NCI-H2029 treated with DMSO at 0.1 percent for 48 hours (cell line): ENCODE measurements at regions not wholly inside any gene's neighbourhood (a gene's known extent, or its start where the extent isn't known, plus 50 kb on each side); places are given as distances from the start of the nearest gene placed in this dataset.
A peak's percentile ranks its signal among the peaks of the same experiment; 100 is the strongest.
"Not testable (repeated sequence)": the region's sequence is repeated elsewhere in the genome, so short reads cannot be mapped to it uniquely, and the experiment has no call there.

ENCODE experiments used
- DNase-seq: peaks from one replicate; lab custom pipeline; 2025; lab: John Stamatoyannopoulos, UW

DNA sequence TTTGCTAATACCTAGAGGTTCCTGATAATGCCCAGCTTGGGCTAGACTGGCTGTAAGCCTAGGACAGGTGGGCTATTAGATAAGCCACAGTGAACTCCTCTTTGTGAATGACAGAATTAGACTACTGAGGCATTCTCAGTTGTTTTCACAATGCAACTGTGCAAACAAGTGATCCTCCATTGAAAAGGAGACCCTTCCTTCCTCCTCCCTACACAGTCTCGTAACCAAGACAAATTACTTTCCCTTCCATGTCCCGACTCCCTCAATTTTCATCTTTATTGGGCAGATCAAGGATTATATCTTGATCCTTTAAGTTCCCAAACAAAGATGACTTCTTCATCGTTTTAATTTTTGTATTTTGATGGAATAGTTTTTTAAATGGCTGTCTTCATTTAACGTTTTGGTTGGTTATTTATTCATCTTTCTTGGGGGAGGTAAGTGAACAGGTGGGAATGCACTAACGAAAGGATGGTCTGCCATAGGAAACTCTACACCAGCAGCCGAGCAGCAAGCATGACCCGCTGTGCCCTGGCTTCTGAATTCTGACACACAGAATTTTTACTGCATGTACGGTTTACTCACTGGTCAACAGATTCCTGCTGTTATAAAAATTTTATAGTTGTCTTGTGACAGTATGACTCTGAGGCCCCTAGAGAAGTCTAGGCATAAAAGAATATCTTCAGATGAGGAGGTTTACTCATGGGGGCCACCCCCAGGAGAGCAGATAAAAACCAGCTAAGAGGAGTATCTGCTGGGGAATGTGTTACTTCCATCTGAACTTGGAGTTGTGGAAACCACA is 137.5 kb upstream of the TUT7 start:
- no peak for DNase-seq

DNA sequence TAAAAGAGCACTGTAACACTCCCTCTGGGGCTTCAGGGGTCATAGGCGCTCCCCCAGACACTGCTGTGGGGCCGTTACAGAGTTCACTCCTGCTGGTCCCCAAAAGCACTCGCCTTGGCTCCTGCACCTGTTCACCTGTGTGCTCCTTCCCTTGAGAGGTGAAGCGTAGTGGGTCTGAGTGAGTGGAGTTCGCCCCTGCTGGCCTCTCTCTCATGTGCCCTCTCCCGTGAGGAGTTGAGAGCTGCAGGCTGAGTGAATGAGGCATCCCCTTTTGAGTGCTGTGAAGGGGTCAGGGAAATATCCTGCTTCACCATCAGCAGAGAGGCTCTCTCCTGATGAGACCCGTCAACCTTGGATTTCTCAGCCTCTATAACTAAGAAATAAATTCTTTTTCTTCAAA is 134.6 kb upstream of the TUT7 start:
- DNase-seq: no peak

DNA sequence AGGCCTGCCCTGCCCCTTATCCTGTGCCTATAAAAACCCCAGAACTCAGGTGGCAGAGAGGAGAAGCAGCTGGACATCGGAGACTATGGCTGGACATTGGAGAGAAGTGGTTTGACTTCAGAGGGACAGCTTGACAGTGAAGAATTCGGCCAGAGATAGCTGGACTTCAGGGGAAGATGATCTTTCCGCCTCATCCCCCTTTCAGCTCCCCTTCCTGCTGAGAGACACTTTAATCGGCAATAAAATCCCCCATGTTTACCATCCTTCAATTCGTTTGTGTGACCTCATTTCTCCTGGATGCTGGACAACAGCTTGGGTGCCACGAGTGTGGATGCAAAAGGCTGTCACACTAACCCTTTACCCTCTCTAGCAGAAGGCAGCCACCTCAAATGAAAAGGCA is 134.1 kb upstream of the TUT7 start:
- DNase-seq: no peak

DNA sequence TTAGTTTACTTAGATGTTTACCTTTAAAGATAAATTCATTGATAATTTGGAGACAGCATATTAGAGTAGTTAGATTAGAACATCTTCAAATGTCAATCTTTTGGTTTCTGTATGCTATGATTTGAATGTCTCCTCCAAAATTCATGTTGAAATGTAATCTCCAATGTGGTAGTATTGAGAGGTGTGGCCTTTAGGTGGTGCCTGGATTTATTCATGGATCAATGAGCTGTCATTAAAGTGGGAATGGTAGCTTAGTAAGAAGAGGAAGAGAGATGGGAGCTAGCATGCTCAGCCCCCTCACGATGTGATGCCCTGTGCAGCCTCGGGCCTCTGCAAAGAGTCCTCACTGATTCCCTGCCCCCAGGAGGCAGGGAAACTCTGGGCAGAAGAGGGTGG is 133.6 kb upstream of the TUT7 start:
- no peak for DNase-seq

DNA sequence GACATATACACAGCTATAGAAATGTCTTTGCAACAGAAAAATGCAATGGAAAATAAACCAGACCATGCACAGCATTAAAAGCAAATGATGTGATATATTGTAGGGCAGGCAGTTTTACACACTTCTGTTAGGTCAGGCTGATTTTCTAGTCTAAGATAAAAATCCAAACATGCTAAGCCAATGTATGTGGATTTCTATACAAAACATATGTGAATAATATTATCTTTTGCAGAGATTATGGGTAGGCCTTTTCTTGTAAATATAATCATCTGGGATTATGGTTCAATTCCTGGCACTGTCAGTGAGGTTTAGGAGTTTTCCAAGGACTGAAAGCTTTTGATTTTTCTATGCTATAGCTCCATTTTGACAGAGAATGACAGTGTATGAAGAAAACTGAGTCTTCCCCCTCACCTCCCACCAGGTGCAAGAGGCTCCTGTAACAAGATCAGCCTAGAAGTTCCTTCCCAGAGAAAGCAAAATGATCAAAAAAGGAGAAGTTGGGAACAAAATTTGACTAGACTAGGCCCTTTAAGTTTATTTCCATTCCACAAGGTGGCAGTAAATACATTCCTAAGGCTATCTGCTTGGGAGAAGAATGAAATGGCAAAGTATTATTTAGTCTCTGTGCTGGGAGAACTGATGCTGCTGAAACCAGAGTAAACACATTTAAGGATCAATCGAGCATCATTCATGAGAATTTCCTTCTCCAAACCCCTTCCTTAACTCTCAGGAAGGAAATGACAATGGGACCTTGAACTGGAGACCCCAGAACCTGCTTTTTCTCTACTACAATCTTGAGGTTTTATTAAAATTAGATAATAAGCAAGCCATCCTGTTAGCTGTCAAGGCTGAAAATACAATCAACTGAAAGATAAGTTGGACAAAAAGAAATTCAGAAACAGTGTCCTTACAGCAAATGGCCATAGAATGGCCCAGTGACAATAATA is 133.0 kb upstream of the TUT7 start:
- DNase-seq: peak; percentile 9

DNA sequence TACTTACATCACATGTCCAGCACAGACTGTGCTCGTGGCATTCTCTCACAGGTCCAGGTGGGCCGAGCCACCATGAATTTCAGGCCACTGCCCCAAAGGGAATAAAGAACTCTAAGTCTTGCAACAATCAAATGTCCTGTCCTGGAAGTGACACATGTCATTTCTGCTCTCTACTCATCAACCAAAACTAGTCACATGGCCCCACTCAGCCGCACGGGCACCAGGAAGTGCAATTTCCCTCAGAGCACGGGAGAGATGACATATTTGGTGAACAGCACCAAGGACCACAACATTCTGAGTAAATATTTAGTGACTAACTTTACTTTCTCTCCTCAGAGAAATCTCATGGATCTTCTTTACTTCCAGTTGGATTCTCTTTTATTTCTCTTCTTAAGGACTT is 131.1 kb upstream of the TUT7 start:
- DNase-seq: no peak

DNA sequence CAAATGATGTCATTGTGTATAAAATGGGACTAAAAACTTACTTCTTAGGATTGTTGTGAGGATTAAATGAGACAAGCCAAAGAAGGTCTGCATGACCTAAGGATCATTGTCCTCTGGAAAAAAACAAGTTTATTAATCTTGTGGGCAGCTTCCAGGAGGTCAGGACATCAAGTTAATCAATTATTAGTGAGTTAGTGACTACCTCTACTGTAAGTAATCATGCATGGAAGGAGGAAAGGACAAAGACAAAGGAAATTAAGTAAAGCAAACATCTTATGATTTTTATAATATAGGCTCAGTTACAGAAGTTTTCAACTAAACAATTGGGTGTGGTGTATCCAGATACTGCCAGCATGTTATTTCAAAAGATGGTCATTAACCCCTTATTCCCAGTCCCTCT is 129.3 kb upstream of the TUT7 start:
- no peak for DNase-seq

DNA sequence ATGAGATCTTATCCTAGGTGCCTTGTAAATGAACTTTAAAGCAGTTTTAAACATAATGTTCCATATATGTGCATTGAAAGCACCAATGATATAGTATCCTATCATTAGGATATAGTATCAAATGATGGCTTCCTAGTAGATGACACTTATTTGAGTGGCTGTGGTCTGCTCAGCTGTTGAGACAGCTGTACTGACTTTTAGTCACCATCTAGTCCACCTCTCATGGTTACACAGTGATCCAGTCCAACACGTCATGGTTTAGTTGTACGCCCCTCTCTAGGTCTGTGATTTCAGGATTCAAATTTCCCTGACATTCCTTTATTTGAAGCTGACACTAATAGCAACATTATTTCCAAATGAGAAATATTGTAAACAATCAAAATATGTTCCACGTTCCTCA is 127.3 kb upstream of the TUT7 start:
- DNase-seq: no peak

DNA sequence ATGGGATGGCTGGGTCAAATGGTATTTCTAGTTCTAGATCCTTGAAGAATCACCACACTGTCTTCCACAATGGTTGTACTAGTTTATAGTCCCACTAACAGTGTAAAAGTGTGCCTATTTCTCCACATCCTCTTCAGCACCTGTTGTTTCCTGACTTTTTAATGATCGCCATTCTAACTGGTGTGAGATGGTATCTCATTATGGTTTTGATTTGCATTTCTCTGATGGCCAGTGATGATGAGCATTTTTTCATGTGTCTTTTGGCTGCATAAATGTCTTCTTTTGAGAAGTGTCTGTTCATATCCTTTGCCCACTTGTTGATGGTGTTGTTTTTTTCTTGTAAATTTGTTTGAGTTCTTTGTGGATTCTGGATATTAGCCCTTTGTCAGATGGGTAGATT is 121.0 kb upstream of the TUT7 start:
- not testable (repeated sequence) for DNase-seq

DNA sequence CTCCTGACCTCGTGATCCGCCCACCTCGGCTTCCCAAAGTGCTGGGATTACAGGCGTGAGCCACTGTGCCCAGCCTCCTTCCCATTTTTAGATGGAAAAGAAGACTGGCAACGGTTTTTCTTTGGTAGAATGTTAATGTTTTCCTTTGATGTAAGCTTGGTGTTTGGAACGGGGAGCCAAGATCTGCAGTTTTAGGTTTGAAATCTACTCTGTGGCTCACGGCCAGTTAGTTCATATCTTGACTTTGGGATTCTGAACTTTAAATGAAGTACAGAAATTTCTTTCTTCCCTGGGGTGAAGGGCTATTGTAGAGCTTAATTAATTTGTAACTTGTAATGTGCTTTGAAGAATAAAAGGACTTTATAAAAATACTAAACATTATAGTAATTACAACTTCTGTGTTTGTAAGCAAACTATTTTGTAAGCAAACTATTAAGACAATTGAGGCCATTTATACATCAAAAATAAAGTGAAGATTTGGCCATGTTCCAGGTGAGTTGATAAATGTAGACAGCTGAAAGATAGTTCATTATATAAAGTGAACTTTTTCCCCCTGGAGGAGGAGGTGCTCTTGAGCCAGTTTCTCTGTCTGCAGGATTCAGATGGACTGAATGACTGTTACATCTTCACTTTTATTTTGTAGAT is 117.1 kb upstream of the TUT7 start:
- DNase-seq: no peak

DNA sequence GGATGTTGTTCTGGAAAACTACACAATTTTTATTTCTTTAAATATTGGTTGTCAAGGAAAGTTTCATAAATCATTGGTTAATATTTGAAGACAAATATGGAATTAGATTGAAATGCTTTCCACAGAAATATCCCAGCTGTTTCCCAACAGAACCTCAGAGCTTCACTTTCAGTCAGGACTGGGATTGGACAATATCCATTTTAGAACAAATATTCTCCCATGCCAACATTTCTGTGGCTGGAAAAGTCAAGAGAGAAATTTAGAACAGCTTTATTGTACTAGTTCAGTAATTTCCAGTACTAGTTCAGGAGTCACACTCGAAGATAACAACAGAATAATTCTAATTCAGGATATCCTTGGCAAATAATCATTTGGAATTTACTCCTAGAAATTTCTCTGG is 116.1 kb upstream of the TUT7 start:
- DNase-seq: no peak

DNA sequence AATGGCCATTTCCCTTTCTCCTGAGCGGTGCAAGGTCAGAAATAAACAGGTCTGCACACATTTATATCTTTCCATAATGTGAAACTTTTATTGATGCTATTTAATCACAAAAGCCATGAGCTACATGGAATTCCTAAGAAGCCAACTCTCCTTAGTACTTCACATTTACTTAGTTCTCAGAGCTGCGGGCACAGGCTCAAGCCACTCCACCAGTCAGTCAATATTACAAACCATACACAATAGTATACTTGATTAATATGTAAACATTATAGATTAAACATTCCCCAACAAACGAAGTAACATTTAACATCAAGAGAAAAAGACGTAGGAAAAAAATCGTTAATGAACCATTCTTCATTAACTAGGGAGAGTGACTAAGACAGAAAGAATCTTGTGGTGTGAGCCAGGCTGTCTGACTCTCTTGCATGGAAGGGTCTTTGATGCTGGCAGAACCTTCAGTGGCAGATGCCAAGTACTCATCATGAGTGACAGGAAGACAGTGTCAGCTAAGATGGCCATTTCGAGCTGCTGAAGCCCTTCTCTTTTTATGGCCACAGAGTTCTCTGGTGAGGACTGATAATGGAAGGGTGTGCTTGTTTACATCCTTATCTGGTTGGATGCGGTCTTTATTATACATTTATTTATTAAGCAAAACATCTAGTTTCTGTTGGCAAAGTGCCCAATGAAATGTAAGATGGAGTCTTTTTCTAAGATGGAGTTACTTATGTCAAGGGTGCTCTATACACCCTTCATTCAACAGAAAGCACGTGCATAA is 115.5 kb upstream of the TUT7 start:
- peak; percentile 22 for DNase-seq

DNA sequence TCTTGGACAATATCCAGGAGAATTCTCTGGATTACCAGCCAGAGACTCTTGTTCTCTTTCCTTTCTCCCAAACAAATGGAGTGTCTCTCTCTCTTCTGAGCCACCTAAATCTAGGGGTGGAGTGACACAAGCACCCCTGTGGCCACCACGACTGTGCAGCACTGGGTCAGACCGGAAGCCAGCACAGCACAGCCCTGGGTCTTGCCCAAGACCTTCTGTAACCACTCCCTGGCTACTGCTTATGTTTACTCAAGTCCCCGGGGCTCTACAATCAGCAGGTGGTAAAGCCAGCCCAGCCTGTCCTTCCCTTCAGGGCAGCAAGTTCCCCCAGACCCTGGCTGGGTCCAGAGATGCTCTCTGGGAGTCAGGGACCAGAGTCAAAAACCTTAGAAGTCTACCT is 110.0 kb upstream of the TUT7 start:
- no peak for DNase-seq

DNA sequence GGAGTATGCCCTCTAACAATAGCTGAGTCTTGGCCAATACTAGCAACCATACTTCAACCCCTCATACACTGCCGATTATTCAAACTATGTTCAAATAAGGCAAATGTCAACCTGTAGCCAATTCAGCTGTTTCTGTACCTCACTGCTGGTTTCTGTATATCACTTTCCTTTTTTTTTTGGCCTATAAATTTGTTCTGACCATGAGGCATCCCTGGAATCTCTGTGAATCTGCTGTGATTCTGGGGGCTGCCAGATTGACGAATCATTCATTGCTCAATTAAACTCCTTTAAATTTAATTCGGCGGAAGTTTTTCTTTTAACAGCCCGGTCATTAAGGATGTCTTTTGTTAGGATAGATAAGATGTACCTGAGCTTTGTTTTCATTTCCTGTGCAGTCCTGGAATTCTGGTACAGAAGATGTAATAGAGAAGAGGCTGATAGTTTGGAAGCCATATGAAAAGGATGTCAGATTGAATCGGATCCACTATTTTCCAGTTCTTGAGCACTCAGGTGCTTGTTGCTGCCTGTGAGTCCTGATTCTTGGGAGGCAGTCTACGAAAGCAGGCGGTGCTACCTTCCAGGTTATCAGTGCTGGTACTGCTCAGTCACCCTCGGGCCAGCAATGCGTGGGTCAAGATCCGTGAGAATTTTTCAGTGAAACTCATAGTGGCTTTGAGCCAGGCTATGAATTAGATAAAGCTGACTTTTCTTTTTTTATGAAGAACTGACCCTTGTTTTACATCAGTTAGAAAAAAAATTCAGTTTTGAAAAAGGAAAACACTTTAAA is 106.2 kb upstream of the TUT7 start:
- DNase-seq: no peak

DNA sequence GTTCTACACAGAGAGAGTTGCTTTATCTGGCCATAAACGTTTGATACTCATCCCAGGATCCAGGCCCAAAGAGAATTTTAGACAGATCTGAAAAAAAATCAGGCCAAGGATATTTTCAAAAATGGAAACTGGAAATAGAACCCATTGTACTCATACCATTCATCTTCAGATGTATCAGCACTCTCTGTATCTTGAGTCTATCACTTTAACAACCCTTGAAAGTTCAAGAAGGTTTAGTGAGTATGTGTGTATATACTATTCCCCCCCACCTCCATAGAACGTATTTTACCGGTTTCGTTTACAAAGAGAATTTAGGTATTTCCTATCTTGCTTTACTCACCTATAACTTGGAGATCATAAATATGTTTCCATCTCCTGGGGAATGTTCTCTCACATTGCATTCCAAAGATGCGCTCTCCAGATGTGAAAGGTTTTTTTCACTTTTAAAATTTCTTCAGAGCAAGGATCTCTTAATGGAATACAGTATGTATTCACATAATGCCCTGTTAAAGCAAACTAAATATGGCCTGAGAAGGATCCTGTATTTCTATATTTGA is 105.5 kb upstream of the TUT7 start:
- no peak for DNase-seq

DNA sequence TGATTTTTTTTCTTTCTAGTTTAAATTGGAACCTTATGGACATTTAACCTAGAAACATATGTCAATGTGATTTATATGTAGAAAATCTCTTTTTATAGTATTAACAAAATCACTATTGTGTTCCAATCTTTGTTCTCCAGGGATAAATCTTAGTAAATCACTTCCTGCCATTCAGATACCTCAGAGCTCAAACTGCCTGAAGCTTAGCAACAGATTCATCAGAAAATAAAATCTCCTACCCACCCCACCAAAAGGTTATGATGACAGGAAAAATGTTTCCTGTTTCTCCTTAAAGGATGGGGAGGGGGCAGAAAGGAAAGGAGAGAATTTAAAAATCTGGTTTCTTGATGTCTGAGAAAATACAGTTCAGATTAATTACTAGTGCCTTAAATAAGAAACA is 105.0 kb upstream of the TUT7 start:
- DNase-seq: no peak

DNA sequence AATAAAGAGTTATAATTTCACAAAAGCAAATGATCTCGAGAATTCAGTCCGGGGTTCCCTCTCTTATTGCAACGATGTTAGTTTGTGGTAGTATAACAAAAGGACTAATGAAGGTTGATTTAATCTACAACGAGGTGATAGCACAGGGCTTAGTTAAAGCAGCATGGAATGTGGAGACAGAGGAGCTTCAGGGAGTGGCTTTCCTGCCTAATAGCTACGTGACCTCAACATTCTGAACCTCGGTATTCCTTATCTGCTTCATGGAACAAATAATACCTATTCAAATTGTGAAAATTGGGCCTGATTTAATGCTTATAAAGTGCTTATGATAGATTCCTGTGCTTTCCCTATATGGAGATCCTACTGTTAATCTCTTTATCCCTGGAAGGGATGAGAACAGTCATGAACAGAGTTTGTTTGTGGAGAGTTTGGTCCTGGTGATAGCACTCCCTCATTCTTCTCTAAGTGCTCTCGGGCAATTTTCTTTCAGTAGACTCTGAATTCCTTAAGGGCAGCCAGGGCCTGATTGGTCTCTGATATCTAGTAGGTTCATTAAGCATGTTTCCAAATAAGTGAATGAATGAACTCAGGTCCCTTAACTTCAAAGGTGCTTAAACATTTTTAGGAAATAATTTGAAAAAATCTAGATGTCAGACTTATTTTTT is 104.1 kb upstream of the TUT7 start:
- no peak for DNase-seq

DNA sequence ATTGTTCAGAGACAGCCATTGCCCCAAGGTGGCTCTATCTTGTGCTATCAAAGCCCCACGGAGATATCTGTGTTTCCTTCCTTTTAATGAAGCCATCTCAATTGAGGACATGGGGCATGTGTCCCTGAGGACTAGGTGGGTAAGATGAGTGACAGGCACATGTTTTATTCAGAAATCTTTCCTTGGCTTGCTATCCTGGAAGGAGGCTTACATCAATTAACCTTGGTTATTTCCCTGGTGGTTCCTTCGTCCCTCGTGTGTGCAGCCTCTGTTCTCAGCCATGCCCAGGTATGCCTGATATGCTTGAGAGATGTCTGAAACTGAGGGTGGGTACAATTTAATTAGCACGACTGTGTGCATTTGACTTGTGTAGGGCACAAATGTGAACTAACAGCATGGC is 102.2 kb upstream of the TUT7 start:
- DNase-seq: no peak

DNA sequence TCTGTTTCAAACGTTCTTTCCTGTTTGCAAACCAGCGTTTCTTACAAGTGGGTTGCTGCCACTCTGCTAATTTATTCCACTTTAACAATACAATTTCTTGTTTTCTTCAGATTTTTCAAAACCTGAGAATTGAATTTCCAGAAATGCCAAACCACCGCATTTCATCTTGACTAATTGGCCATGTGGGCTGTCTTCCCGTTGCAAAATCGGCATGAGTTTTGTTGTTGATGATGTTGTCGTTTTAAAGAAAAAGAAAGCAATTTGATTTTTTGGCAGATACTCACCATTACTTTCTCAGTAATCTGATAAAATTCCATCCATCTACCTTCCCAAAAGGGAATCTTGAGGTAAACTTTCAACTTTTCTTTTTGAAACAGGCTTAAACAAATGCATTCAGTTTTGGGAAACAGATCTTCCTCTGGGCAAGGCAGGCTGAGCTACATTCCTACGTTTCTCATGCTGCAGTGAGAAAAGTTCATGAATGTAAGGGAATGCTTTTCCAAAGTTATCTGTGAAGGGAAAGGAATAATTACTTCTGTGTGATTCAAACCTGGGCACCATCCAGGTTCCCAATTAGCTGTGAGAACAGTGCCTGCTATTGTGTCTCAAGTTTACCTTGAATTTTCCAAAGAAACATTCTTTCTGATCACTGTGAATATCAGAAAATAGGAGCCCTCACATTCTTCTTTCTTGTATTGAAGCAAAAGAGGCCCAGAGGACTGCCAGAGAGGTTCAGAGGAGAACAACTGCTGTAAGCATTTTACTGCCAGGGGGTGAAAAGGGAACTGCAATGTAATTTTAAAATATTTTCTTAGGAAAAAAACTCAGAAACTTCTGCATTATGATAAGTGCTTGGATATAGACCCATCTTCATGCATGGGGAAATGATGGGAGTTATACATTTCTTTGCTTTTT is 100.7 kb upstream of the TUT7 start:
- DNase-seq: no peak
